GM18867 (cell line): ENCODE measurements at regions not wholly inside any gene's neighbourhood (a gene's known extent, or its start where the extent isn't known, plus 50 kb on each side); places are given as distances from the start of the nearest gene placed in this dataset.
"Not testable (repeated sequence)": the region's sequence is repeated elsewhere in the genome, so short reads cannot be mapped to it uniquely, and the experiment has no call there.

Experiments
- ATAC-seq: cut with Tn5 transposase; IDR thresholded peaks from one replicate; pipeline ENCODE4 v1.9.1; 2021; ENCODE audit warnings: mild to moderate bottlenecking, moderate library complexity; ENCODE audit not compliant: unreplicated experiment

DNA sequence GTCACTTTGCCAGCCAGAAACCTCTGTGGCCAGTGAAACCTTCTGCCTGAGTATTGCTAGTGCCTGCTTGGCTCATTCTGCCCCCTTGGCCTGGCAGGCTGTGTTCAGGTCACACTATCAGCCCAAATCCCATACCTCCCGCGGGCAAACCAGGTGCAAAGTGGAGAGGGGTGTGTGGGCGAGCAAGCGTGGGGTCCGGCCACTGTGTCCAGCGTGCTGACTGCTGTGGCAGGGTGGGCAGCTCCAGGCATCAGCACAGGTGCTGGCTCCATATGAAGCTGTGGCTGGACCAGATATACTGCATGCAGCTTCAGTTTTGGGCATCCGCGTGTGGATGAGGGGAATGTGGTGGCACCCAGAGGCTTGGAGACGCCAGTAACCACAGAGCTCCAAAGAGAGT is 576.5 kb upstream of the EDIL3 start:
- no peak for ATAC-seq

DNA sequence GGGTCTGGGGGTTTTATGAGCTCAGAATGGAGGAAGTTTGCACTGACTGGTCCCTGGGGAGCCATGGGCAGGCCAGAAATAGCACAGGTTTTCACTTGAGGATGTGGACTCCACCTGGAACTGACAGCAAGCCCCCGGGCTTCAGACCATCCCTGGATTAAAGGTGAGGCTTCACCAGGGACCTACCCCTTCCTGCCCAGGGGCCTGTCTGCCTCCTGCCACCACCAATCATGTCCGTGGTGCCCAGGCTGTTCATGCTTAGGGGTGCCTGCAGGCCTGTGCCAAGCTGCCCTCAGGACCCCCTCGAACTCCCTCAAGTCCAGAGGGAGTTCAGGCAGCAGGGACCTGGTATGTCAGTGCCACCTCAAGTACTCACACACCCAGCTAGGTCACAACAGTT is 577.2 kb upstream of the EDIL3 start:
- ATAC-seq: no peak

DNA sequence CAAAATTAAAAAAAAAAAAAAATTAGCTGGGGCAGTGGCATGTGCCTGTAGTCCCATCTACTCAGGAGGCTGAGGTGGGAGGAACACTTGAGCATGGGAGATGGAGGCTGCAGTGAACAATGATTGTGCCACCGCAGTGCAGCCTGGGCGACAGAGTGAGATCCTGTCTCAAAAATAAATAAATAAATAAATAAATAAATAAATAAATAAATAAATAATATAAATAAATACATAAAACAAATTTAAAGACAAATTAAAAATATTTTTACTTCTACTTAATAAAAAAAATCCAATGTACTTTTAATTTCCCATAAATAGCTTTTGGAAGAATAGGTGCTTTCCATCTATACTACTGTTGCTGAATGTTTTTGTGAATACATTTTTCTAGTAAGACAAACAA is 598.4 kb upstream of the EDIL3 start:
- no peak for ATAC-seq

DNA sequence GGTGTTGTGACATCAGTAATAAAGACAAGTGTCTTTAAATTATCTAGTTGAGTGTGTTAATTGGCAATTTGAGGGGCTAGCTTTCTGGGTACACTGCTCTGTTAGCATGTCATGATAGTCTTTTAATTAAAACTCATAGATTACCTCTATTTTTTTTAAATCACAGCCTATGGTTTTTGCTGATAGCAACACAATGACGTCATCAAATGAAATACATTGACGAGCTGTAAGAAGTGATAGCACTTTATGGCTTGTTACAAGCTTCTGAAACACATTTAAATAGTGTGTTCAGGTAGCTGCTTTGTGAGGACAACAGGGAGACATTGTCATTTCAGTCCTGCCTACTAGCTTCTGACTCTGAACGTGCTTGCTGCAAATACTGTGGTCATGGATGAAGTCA is 600.5 kb upstream of the EDIL3 start:
- ATAC-seq: no peak

DNA sequence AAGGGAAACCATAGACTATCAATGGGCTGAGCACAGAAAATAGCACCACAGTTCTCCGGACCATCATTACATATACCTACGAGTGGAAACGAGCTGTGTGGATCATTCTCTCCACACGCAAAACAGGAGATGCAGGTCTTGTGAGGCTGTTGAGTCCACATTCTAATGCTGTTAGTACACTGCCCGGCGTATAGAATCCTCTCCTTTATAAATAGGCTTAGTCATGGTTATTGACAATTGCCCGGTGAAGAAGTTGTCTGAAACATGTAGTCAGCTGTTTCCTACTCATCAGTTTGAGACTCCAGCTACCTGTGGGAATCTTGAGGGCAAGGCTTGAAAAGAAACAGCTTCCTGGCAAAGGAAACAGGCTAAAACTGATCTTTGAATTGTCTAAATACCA is 602.0 kb upstream of the EDIL3 start:
- no peak for ATAC-seq

- no peak for ATAC-seq
Measured at GRCh38 chr5:85000671-85001070, 616.0 kb upstream of the EDIL3 start.

GRCh38 chr5:85002026-85002425 is 617.3 kb upstream of the EDIL3 start:
- not testable (repeated sequence) for ATAC-seq

GRCh38 chr5:85010014-85010562 is 625.4 kb upstream of the EDIL3 start:
- no peak for ATAC-seq

- ATAC-seq: no peak
Measured at GRCh38 chr5:85017261-85017660, 632.6 kb upstream of the EDIL3 start.

GRCh38 chr5:85030316-85031084 is 645.8 kb upstream of the EDIL3 start:
- ATAC-seq: no peak

- ATAC-seq: peak; percentile 70
Measured at GRCh38 chr5:85049020-85049419, 664.3 kb upstream of the EDIL3 start.

DNA sequence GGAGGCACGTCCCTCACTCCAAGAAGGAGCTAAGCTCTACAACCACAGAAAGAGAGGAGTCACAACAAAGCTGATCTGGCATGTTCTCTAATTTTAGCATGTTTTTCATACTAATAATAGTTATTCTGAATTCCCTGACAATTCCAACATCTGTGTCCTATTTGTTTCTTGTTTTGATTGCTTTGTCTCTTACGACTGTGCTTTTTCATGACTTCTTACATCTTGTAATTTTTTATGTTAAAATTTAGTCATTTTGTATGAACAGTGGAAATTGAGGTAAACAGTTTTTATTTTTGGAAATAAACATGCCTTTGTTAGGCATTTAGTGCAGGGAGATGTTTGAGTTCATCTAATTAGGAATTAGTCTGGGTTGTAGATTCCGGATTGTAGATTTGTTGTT is 668.1 kb upstream of the EDIL3 start:
- no peak for ATAC-seq

DNA sequence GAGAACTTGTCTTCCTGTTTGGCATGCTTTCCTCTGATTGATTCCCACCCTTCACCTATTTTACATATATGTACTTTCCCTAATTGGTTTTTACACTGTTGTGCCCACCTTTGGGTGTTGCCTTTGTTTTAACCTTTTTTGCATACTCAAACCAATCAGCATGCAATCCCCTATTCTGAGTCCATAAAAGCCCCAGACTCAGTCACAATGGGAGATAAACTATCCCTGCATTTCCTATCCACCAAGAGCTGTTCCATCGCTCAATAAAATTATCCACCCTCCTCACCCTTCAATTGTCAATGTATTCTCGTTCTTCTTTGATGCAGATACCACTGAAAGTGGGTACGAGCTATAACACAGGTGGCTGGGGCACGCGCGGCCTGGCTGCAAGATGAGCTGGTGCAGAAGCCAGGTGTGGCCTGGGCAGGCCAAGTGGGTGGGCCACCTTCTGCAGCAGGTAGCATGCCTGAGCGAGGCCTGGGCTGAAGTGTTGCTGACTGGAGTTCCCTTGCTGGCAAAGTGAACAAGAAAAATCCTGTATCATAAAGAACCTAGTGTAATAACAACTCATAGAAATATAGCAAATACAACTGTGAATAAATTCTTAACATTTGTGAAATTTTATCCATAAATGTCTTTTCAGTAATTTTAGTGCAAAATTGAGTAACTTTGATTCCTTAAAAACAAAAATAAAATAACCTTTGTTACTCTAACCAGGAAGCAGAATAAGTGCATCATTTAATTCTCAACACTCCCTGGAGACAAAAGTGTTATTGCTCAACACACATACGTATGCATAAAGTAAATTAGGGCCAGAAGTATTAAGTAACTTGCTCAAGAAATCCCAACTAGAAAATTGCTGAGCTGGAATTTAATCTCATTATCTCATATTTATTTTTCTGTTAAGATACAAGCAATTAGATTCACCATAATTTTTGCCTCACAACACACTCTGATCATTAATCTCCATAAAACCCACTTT is 685.3 kb upstream of the EDIL3 start:
- ATAC-seq: no peak

DNA sequence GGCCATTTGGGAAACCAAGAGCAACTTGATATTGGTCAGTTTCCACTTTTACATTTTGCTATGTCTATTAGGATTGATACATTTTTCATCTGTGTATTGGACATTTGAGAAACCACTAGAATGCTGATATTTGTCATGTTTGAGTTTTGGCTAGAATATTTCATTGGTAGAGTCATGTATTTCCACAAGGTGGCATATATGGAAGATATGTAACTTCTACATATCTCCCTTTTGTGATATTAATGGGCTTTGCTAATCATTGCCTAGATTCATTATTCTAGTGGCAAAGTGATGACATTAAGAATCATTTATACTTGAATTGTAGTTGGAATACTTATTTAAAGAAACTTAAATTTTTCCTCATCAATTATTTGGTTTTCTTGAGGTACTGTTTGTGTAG is 692.9 kb upstream of the EDIL3 start:
- ATAC-seq: no peak

DNA sequence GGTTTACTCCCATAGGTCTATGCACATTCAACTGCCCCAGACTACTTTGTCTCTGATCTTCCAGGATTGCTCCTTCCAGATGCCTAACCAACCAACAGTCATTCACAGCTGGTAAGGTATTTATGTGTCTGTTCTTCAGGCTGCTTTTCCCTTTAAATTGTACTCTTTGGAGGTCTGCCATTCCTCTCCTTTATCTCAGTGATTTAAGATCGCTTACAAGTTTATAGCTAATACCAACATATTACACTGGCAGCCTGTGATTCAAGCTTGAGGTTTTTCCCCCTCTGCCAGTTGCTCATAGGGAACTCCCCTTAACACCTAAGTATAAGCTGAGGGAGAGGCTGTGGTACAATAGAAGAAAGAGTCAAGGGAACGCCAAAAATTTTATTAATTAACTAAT is 711.7 kb upstream of the EDIL3 start:
- no peak for ATAC-seq

DNA sequence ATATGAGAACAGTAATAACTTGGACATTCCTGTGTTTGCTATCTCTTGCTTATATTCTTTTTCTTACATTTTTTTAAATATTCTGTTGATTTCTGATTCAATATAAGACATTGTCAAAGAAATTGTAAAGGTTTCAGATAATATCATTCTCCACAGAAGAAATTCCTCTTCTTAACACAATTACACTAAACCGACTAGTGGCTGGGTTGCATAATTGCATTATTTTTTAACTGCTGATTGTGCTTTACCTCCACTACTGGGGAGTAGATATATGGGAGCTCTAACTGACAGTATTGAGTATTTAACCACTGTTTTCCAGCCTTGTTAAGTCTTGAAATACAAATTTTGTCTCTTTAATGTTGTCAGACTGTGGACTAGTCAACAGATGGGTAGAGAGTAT is 723.8 kb upstream of the EDIL3 start:
- no peak for ATAC-seq

DNA sequence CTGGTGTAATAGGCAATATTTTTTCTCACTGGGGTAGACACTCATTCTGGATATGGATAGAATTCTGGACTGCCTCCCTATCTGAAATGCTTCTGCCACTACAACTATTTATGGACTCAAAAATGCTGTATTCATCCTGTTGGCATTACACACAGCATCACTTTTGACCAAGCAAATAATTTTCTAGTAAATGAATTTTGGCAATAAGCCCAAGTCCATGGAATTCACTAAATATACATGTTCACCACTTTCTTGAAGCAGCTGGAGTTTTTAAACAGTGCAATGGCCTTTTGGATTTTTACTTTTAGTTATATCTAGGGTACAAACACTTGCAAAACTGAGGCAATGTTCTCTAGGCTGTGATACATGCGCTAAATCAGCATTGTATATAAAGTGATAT is 724.9 kb upstream of the EDIL3 start:
- no peak for ATAC-seq

GRCh38 chr5:85132269-85132668 is 747.6 kb upstream of the EDIL3 start:
- ATAC-seq: no peak

DNA sequence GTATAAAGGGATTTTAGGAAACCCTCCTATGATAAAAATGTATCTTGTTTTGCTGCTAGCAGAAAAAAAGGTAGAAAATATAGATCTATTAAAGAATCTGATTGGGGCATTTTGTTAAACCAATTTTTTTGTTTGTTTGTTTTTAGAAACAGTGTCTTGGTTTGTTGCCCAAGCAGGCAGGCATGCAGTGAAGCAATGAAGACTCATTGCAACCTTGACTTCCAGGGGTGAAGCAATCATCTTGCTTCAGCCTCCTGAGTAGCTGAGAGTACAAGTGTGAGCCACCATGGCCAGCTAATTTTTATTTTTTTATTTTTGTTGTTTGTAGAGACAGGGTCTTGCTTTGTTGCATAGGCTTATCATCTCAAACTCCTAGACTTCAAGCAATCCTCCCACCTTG is 755.8 kb upstream of the EDIL3 start:
- ATAC-seq: no peak

DNA sequence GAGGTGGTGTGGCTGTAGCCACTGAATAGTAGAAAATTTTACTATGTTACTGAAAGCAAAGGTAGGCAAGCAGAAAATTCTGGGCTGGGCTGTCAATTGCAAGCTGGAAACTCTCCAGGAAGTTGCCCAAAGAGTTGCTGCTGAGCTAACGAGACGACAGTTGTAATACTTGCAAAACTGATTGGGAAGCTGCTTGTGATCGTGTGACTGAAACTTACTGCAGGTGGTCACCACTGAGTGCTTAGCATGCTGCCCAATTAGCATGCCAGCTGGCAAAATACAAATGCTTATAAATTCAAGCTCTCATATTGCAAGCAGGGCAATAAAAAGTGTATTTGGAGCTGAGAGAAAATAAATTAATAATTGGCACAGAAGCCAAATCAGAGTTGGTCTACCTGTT is 758.5 kb upstream of the EDIL3 start:
- no peak for ATAC-seq

- no peak for ATAC-seq
Measured at GRCh38 chr5:85148701-85149100, 764.0 kb upstream of the EDIL3 start.

- ATAC-seq: no peak
Measured at GRCh38 chr5:85159395-85159794, 774.7 kb upstream of the EDIL3 start.
